ENCODE measurements at regions not wholly inside any gene's neighbourhood (a gene's known extent, or its start where the extent isn't known, plus 50 kb on each side); places are given as distances from the start of the nearest gene placed in this dataset.

- TF ChIP-seq CTCF (IDR thresholded peaks at IDR 0.05), result no peak
- TF ChIP-seq POLR2A (IDR thresholded peaks at IDR 0.05), result no peak
Observed at GRCh38 chr5:38777111-38777510, 68.7 kb upstream of the OSMR start.
